ENCODE measurements at regions not wholly inside any gene's neighbourhood (a gene's known extent, or its start where the extent isn't known, plus 50 kb on each side); places are given as distances from the start of the nearest gene placed in this dataset.
"Not testable (repeated sequence)": the region's sequence is repeated elsewhere in the genome, so short reads cannot be mapped to it uniquely, and the experiment has no call there.

GRCh38 chr15:92705764-92706163 lies 50.2 kb upstream of the FAM174B start:
- no peak for DNase-seq (ENCODE audit: low read depth)

- DNase-seq (ENCODE audit: low read depth): no peak
Observed at GRCh38 chr15:92706201-92706600, 50.6 kb upstream of the FAM174B start.

DNA sequence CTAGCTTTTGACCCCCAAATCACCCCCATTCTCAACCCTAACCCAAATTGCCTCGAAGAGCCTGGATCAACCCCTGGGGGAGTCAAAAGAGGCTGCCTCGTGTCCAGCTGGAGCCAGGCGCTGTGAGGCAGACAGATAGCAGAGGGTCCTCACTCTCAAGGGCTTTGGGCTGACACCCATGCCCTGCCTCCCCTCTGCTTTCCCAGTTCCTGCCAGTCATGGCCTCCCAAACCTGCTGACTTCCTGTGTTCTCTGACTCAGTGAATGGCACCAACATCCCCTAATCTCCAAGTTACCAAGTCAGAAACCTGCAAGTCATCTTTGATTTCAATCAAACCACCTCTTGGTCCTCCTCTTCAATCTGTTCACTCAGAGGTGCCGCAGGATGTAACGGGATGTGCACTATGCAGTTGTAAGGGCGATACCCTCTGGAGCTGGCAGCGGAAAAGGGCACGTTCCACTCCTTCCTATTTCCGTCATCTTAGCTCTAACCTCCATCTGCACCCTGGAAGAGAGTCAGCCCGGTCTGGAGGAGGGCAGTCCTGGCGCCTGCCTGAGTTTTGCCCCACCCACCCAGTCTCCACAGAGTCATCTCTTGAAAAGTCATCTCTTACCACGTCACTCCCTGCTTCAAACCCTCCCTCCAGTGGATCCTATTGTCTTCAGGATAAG lies 52.4 kb upstream of the FAM174B start:
- no peak for DNase-seq (ENCODE audit: low read depth)

DNA sequence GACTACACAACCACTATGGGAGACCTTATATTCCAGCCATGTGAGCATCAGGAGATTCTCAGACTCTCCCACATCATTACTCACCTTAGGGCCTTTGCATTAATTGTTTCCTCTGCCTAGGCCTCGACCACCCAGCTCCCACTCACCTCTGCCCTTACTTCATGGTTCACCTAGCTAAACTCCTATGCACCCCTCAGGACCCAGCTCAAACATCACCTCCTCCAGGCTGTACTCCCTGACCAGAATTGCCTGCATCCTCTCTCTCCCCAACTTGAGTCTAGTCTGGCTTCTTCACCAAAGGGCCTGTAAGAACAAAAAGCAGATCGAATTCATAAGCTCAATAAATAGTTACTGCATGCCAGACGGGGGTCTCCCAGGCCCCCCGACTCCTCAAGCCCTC lies 53.1 kb upstream of the FAM174B start:
- no peak for DNase-seq (ENCODE audit: low read depth)

- peak; percentile 30 for DNase-seq (ENCODE audit: low read depth)
Observed at GRCh38 chr15:92709110-92709790, 53.7 kb upstream of the FAM174B start.

GRCh38 chr15:92711457-92711831 lies 55.9 kb upstream of the FAM174B start:
- no peak for DNase-seq (ENCODE audit: low read depth)

- DNase-seq (ENCODE audit: low read depth): peak; percentile 74
Observed at GRCh38 chr15:92714077-92714476, 58.5 kb upstream of the FAM174B start.

- DNase-seq (ENCODE audit: low read depth): peak; percentile 67
Observed at GRCh38 chr15:92714477-92715401, 59.2 kb upstream of the FAM174B start.

DNA sequence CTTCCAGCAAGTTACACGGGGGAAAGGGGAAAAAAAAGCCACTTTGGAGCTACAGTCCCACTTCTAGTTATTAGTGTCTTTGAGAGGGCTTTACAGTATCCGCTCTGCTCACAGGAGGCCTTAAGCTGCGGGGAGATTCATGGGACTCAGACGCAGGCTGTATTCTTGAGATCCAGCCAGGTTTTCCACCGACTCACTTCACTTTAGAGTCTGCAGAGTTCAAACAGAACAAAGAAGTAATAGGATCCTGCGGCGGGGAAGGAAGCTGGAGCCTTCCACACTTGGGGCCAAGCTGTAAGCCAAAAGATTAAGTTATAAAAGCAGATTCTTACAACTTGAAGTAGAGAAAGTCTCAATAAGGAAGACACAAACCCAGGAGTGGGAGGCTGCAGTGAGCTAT lies 60.2 kb upstream of the FAM174B start:
- peak; percentile 14 for DNase-seq (ENCODE audit: low read depth)

DNA sequence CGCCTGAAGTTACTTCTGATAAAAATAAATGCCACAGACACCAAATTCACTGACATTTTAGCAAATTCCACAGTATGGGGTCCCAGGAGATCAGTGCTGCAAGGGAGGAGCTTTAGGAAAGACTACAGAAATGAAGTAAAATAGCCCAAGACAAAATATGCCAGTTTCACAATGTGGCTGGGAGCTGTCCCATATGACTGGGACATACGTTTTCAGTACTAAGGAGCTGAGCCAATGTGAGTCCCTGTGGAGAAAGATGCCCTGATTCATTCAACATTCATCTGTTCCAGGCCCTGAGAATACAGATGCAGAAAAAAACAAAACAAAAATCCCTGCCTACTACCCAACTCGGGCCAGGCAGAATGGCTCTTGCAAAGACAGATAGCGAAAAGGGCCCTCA lies 63.4 kb upstream of the FAM174B start:
- no peak for DNase-seq (ENCODE audit: low read depth)

DNA sequence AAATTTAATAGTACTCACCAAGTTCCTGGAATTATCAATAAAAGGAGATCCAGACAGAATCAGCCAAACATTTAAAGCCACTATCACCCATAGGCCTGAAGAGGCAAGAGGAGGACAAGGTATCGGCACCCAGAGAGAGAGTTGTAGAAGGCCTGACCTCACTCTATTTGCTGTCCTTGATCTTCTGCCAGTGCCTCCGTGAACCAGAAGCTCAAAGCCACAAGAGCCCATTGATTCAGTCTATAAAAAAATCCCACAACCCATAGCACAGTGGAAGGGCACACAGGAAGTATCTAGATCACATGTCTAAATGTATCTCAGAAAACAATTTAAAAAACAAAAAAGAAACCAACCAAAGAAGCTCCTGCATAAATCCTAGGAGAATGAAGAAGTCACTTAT lies 68.6 kb upstream of the FAM174B start:
- DNase-seq (ENCODE audit: low read depth): peak; percentile 53

DNA sequence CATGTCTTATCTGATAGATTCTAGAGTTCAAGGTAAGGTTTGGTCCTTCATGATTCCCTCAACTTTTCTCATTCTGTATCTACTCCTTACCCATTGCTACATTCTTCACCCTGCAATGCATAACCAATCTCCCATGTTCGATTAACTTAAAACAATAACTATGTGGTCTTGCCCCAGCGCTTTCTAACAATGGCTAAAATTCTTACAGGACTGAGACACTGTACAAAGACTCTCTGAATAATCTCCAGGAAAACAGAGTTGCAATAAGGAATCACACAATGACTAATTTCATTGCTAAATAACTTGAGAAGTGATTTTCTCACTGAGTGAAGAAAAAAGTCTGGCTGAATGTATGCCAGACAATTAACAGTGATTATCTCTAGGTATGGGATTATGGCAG lies 69.6 kb upstream of the FAM174B start:
- DNase-seq (ENCODE audit: low read depth): no peak

DNA sequence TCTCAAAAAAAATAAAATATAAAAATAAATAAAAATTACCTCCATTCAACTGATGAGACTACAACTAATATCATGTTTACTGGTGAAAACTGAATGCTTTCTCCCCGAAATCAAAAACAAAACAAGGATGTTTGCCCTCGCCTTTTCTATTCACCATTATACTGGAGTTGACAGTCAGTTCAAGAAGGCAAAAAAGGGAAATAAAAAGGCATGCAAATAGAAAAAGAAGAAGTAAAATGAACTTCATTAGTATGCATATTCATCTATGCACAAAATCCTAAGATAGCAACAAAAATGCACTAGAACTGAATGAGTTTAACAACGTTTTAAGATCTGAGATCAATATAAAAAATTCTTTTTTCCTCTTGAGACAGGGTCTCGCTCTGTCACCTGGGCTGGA lies 72.7 kb upstream of the FAM174B start:
- DNase-seq (ENCODE audit: low read depth): no peak

- DNase-seq (ENCODE audit: low read depth): no peak
Observed at GRCh38 chr15:92733090-92733933, 77.7 kb upstream of the FAM174B start.

GRCh38 chr15:92733934-92734521 lies 78.5 kb upstream of the FAM174B start:
- DNase-seq (ENCODE audit: low read depth): peak; percentile 63

GRCh38 chr15:92739246-92739645 lies 83.7 kb upstream of the FAM174B start:
- DNase-seq (ENCODE audit: low read depth): not testable (repeated sequence)

- no peak for DNase-seq (ENCODE audit: low read depth)
Observed at GRCh38 chr15:92745845-92746271, 90.3 kb upstream of the FAM174B start.

DNA sequence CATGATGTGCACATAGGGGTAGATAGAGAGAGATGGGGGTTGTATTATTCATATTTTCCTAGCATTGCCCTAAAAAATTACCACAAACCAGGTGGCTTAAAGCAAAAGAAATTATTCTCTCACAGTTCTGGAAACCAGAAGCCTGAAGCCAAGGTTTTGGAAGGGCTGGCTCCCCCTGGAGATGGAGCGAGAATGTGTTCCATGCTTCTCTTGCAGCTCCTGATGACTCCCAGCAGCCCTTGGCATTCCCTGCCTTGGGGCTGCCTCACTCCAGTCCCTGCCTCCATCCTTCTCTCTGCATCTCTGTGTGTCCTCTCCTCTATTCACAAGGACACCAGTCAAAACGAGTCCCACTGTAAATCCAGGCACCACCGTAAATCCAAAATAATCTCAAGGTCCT lies 91.5 kb upstream of the FAM174B start:
- no peak for DNase-seq (ENCODE audit: low read depth)

GRCh38 chr15:92749216-92749615 lies 93.6 kb upstream of the FAM174B start:
- no peak for DNase-seq (ENCODE audit: low read depth)

GRCh38 chr15:92749946-92750345 lies 94.4 kb upstream of the FAM174B start:
- no peak for DNase-seq (ENCODE audit: low read depth)

DNA sequence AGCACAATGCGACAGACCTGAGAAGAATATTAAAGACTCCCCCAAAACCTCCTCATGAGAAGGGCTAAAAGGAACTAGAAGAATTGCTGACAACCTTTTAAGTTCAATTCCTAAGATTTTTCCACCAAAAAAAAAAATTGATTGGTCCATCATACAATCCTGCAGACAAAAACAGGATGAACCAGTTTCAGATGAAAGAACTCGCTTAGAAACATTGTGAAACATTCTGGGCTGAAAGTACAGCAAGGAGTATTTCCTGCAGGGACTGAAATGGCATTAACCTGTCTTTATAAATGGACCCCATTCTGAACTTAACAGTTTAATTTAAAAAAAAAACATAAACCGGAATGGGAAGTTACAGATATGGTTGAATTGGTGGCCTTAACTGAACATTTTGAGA lies 96.0 kb upstream of the FAM174B start:
- DNase-seq (ENCODE audit: low read depth): no peak

Measured in RPMI7951 (cell line).